GM12873 (cell line): ENCODE measurements at regions not wholly inside any gene's neighbourhood (a gene's known extent, or its start where the extent isn't known, plus 50 kb on each side); places are given as distances from the start of the nearest gene placed in this dataset.

ENCODE experiments used
- TF ChIP-seq, protein P1 (sequence below): IDR thresholded peaks from 2 replicates; pipeline ENCODE4 v1.5.1; 2012; ENCODE audit warnings: low read depth, mild to moderate bottlenecking, moderate library complexity, low read length, control low read depth; ENCODE audit not compliant: insufficient read depth; ENCODE audit errors: missing control alignments

GRCh38 chr10:120776442-120776841 lies 74.7 kb upstream of the WDR11 start:
- TF ChIP-seq, protein P1, sequence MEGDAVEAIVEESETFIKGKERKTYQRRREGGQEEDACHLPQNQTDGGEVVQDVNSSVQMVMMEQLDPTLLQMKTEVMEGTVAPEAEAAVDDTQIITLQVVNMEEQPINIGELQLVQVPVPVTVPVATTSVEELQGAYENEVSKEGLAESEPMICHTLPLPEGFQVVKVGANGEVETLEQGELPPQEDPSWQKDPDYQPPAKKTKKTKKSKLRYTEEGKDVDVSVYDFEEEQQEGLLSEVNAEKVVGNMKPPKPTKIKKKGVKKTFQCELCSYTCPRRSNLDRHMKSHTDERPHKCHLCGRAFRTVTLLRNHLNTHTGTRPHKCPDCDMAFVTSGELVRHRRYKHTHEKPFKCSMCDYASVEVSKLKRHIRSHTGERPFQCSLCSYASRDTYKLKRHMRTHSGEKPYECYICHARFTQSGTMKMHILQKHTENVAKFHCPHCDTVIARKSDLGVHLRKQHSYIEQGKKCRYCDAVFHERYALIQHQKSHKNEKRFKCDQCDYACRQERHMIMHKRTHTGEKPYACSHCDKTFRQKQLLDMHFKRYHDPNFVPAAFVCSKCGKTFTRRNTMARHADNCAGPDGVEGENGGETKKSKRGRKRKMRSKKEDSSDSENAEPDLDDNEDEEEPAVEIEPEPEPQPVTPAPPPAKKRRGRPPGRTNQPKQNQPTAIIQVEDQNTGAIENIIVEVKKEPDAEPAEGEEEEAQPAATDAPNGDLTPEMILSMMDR, result no peak

DNA sequence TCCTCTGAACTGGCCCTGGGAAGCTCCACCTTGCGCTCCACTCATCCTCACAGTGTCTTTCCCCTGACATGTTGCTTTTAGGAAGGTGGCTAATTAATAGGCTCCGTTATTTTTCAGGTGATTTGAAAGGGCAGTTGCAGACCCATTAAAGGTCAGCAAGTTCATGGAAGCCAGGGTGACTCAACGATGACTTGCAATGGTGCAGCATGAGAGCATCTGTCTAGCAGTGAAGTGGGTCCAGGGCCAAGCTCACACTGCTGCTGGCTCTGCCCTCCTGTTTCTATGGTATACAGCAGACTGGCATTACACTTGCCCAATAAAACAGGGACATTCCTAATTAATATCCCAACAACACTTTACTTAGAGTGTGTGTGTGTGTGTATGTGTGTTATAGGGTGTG lies 68.8 kb upstream of the WDR11 start:
- TF ChIP-seq, protein P1, result no peak

GRCh38 chr10:120783098-120783497 lies 68.1 kb upstream of the WDR11 start:
- TF ChIP-seq, protein P1, result no peak

DNA sequence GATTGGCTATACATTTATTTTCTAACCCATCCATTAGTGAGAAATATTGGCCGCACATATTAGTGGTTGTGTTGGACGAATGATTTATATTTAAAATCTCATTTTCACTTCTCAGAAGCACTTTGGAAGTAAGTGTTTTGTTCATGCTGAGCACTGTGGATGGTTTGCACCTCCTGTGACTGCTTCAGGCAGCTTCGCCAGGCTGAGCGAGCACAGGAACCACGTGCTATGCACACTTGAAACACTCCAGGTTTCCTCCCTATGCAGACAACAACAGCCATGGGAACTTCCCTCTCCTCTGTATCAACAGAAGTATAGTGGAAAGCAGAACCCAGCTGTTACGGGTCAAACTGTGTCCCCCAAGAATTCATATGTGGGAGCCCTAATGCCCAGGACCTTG lies 67.3 kb upstream of the WDR11 start:
- TF ChIP-seq, protein P1, result no peak

DNA sequence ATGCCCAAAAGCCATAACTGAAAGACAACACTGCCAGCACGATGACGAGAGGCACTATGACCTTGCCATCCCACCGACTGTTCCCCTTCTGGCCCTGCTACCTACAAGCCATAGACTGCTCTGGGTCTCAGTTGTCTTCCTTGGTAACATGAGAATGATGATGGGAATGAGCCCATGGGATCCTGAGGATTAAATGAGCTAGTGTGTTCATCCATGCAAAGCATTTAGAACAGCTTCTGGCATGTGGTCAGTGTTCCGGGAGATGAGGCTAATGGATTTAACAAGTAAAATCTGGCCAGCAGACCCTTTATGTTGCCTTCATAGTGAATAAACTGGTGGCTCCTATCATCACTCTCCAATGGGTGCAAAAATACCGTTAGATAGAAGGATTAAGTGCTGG lies 62.4 kb upstream of the WDR11 start:
- TF ChIP-seq, protein P1, result no peak

DNA sequence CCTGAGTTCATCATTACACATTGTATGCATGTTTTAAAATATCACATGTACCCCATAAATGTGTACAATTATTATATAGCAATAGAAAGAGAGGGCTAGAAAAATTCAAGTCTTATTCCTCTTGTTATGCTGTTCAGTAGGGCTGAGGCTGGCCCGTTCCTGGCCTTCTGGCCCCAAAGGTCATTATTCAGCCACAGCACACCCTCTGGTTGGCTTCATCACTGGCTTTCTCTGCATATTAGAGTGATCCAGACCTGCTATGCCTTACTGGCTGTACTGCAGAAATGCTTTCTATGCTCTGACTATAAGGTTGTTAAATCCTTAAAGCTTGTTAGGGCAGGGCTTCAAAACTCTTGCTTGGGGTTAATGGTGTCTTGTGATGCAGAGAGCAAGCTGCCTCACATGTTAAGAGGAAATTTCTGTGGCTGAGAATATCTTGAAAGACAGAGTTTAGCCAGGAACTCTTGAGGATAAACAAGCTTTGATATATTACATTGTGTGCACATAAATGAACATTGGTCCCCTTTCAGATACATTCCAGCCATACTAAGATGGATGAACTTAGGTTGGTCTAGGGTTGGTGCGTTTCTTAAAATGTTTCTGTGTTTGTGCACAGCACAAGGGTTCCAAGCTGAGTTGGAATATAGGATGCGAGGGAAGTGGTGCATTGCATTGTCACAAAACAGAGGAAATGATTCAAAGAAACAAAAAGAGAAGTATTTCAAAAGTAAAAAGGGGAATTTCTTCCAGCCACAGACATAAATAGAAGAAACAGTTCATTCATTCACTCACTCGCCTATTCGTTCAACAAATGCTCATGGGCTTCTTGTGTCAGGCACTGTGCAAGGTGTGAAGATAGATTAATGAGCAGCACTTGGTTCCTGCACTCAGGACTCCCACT lies 61.6 kb upstream of the WDR11 start:
- TF ChIP-seq, protein P1, result no peak

DNA sequence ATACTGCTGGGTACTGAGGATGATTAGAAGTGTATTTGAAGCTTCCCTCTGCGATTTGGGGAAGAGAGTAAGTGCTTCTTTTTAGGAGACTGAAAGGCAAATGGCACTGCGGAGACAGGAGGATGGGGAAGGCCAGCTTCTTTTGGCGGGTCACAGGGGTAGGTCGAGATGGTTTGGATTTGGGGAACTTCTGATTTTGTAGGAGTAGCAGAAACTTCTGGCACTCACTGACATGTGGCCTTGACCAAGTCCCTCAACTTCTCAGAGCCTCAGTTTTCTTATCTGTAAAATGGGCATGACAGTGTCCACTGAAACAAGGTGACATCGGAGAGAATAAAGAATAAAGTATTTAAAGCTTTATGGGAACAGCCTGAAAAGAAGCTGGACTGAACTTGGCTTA lies 59.8 kb upstream of the WDR11 start:
- TF ChIP-seq, protein P1, result no peak
